Effector CD8-positive, alpha-beta T cell (primary cell): ENCODE measurements at regions not wholly inside any gene's neighbourhood (a gene's known extent, or its start where the extent isn't known, plus 50 kb on each side); places are given as distances from the start of the nearest gene placed in this dataset.
"Not testable (repeated sequence)": the region's sequence is repeated elsewhere in the genome, so short reads cannot be mapped to it uniquely, and the experiment has no call there.

Source experiments
- DNase-seq: peaks from one replicate; lab custom pipeline; 2025; lab: John Stamatoyannopoulos, UW

DNA sequence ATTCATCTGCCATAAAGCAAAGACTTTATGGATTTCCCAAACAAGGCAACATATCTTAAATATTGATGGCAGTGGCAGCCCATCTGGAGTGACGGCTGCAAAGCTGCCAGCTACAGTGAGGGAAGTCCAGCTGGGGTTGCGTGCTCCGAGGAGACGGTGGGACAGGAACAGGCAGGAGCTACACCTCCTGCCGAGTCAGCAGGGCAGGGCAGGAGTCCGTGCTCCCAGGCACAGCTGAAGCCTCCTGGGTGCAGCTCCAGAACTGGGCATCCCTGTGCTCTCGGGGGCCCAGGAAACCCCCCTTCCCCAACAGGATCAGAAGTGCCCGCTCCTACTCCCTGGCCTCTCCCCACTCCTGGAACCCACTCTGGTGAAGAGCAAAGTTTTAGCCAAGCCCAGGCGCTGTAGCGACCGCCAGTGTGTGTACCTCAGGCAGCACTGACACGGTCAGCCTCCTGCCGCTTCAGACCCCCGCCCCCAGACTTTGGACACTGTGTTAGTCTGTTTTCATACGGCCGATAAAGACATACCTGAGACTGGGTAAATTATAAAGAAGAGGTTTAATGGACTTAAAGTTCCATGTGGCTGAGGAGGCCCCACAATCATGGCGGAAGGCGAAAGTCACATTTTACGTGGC is 556.4 kb upstream of the CCDC54 start:
- no peak for DNase-seq

DNA sequence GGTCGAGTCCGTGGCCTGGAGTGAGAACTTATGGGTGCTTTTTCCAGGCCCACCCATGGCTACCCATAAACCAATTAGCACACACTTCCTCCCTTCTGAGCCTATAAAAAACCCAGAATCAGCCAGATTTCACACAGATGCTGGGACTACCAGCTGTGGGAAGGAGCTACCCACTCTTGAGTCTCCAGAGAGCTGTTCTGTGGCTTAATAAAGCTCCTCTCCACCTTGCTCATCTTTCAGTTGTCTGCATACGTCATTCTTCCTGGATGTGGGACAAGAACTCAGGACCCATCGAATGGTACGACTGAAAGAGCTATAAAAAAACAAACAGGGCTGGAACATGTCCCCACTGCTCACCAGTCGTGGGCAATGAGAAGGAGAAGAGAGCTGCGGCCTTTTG is 555.4 kb upstream of the CCDC54 start:
- no peak for DNase-seq

DNA sequence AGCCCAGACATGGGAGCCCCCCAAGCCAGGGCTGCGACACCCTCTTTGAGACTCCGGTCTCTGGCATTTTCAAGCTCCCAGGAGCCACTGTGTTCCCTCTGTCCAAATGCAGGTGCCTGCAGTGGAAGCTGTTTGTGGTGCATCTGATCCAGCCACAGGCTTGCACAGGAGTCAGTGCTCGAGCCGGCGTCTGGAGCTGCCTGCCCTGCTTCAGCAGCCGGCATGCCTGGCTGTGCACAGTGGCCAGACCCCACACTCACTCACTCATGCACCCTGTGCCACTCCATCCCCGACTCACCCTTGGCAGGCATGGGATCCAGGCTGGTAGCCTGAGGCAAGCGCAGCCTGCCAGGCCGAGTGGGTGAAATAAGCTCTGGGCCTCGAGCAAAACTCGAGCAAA is 555.0 kb upstream of the CCDC54 start:
- no peak for DNase-seq

DNA sequence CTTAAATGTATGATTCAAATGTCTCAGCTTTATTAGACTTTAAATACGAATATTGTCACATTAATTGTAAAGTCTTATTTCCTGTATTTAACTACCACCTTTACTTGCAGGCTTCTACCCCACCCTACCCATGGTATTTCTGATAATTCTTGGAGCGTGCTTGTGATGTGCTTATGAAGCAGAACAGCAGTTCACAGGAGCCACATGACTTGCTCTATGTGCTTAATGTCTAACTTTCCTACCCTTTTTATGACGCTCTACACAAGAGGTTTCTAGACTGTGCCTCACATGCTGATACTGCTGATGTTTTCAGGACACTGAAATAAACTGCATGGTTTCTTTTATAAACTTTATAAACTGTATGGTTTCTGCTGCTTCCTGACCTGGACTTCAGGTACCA is 553.5 kb upstream of the CCDC54 start:
- DNase-seq: no peak

DNA sequence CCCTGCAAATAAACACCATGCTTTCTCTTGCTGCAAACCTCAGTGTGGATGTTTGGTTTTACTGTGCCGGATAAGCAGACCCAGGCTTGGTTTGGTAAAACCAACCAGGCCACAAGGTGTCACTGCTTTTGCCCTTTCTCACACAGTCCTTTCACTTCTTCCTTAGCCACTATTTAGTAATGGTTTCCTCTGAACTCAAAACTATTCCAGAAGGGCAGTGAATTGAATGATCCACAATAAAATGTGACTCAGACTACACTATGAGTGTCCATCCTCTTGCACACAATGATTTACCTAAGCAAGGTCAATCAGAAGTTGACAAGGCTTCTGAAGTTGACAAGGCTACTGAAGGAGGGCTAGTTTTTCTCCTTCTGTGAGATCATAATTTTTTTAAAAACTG is 552.4 kb upstream of the CCDC54 start:
- no peak for DNase-seq

DNA sequence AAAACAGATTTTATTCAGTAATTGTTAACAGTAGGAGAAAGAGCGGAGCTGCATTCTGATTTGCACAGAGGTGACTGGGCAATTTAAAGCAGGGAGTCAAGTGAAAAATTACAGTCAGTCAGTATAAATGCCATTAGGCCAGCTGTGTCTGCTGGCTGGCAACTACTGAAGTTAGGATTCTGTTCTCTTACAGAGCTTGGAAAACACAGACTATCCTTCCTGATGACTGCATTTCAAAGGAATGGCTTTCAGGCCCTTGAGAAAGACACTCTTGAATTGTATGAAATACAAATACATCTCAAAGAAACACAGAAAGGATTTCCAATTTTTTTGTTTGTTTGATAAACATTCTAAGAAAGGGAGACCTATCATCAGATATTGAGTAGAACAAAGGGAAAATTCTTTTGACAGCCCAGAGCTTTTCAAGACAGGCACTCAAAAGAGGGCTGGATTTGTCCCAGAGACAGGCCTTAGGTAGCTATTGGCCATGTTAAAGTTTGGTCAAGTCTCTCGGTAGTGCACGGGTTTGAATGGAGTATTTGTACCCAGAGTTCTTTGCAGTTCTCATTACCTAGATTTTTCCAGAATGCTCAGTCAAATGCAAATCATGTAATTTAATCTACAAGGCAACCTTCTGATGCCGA is 551.2 kb upstream of the CCDC54 start:
- no peak for DNase-seq

DNA sequence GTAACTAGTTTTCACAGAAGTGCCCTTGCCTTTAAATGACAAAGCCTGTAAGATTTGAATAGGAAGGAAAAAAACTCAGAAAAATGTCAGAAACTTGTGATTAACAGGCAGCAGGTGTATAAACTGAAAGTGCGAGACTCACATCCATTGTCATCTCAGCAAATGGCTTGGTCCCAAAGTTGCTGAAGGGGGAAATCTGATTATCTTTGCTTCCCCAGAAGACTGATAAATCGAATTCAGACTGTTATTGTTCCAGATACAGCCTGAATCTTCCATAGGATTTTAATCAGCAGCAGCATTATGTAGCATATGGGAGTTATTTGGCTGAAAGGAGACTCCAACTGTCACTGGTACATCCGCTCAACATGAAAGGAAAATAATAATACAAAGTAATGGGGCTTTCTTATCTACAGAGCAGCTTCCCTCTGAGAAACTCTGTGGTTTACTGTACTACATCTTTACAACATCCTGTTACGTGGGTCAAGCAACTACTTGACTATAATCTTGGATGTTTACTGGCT is 550.4 kb upstream of the CCDC54 start:
- DNase-seq: no peak

DNA sequence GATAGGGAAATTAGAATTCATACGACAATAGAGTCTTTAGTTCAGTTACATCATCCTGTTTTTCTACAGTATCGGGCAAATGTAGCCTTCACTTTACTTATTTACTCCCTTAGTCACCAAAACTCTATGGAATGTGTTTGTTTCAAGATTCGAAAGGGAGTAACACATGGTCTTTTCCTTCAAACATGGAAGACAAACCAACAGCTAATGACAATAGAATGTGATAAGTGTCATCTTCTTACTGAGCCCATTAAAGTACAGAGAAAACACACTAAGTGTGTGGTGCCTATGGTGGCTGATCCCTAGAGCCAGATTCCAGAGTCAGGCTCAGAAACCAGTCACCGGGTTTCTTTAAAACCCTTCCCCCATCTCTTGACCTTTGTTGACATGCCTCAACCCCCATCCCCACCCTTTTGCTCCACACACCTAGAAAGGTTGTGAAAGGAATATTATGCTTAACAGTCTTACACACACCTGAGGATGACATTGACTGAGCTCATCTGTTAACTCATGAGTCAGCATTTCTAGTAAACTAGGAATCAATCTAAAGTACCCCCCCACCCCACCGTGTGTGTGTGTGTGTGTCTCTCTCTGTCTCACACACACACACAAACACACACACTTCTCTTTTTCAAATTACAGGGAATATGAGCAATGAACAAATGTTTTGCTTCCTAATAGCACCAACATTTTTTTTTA is 549.6 kb upstream of the CCDC54 start:
- no peak for DNase-seq

DNA sequence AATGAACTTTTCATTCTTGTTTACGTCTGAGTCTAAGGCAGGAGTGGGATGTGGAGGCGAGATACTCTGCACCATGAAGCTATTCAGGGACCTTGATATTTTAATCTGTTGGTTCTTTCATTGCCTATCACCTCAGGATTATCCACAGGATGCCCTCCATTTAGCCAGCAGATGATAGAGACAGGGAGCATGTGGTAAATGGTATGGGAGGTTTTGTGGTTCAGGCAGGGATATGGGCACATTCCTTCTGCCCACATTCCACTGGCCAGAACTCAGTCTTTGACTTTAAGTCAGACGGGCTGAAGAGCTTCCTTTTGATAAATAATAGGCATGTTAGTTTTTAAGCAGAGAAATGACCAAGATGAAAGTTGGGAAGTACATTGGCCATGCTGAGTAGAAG is 548.0 kb upstream of the CCDC54 start:
- no peak for DNase-seq

DNA sequence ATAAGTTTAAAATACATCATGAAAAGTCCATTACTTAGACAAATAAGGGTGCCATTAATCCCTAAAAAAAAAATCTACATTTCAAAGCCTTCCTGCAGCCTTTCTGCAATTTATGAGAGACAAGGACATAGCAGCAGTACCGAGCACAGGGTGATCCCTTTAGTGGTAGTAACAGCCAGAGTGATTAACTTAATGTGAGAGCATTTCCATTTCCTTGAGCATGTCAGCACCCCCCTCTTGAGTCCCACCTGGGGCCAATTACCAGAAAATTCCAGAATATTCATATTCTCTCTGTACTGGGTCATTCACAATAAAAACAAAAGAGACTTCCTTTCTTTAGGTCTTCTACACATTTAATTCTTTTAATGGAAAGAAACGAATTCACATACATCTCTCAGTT is 546.9 kb upstream of the CCDC54 start:
- no peak for DNase-seq

DNA sequence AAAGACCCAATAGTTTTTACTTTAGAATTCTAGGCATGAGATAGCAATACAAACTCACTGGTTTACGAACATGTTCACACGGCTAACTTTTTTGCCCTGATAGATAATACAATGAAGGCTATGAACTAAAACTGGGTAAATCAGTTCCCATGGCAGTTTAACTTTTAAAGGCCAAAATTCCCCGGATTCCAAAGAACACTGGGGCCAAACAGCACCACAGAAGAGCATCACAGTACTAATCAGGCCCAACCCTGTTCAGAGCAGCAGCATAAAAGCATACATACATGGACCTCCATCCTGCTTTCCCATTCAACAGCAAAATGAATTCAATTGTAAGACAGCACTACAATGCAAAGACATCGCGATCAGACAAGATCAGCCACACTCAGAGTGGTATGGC is 540.3 kb upstream of the CCDC54 start:
- no peak for DNase-seq

DNA sequence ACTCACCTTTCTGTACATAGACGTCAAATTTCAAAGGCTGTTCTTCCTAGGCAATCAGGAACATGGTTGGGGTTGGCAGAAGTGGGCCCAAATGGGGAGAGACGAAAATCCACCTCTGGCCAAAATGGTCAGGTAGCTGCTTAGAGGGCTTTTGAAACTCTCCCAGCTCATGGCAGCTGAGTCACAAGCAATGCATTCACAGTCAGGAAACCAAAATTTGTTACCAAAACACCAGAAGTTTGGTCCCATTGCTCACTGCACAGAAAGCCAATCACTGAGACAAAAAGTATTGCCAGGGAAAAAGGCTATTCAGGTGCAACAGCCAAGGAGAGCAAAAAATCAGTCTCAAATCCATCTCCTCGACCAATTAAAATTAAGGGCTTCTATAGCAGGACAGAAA is 539.6 kb upstream of the CCDC54 start:
- DNase-seq: no peak

DNA sequence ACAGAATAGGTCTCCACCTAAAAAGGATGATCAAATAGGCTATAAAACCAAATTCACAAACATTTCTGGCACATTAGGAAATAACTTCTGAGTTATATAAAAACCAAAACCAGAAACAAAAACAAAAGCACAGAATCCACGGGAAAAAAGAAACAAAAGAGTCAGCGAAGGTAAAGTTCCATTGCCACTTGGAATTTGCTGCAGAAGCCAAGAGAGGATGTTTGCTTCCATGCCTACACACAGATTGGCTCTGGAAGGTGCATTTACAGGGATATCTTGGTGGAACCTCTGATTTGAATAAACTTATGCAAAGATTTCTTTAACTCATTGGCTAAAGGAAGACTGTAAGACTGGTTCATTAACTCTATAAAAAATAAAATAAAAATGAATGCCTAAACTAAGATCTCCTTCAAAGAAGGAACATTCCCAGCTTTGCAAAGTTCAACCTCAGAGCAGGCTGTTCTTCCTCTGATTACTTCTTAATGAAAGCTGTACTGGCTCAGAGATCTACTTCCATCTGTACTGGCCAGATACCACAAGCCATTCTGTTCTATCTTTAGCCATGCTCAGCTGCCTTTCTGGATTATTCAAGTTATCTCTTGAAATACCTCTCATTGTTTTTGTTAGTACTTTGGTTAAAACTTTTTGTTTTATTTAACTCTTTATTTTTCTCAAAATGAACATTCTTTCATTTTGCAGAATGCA is 537.5 kb upstream of the CCDC54 start:
- no peak for DNase-seq

DNA sequence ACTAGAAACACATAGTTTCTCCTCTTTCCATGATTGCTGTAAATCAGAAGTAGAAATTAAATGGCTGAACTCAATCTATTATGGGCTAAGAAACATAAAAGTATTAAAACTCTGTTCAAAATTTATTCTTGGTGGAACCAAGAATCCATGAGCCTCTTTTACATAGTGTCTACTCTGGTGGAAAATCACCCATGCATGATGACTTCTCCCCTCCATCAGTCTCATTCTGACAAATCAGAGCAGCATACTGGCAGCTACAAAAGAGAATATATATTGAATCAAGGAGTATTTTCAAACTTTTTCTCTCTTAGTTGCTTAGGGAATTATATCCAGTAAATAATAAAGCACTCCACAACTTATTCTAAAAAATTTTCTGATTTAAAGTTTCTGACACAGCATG is 536.9 kb upstream of the CCDC54 start:
- no peak for DNase-seq

DNA sequence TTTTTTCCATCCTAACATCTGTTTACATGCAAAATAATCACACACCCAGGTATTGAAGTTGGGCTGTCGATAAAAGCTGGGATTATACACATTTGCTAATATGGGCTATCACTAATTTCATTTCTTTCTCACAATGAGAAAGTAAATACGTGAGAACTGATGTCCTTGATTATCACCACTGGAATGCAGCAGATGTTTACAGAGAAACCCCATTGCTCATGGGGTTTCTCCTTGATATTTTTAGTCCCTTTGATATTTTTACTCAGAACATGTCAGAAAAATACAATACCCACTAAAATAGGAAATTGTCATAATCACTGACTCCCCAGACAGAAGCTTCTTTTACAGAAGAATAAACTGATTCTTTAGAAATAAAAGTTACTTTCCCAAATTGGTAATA is 535.1 kb upstream of the CCDC54 start:
- no peak for DNase-seq

DNA sequence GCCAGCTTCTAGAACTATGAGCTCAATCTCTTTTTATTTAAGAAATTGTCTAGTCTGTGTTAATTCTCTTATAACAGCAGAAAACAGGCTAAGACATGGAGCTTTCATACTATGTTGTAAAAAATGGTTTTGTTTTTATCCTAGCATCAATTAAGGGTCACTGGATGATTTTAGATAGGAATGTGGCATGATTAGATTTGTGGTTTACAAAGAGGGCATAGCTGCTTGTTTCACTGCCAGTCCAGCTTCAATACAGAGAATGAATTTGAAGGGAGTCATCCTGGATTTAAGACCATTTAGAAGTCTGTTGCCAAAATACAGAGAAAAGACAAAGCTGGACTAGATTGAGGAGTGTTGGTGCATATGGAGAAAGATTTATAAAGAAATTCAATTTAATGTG is 532.6 kb upstream of the CCDC54 start:
- DNase-seq: no peak

DNA sequence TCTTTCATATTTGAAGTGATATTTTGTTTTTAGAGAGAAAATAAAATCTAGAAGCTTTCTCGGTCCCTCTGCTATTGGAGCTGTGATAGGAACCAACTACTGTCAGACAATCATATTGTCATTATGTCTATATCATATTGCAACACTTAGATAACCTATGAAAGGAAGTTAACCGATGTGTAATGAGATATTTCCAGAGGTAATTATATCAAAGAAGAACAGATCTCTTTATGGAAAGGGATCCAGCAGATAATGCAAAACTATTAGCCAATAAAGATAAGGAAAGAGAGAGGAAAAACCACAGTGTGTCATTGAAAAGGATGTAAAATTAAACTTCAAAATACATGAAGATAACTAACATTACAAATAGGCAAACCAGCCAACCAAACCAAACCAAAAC is 529.1 kb upstream of the CCDC54 start:
- DNase-seq: no peak

DNA sequence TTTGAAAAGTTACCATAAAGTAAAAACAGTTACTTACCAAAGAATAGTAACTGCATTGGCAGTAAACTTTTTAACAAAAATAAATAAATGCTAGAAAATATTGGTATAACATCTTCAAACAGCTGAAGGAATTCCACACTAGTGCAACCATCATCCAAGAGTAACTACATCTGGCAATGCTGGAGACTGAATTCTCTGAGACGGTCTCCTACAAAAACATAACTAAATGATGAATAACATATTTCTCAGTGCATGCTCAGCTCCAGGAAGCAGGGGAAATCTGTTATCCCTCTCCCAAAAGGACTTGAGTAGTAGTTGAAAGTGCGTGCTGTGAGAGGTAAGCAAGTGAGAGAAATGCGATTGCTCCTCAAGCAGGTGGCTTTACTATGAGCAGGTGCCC is 526.8 kb upstream of the CCDC54 start:
- DNase-seq: no peak

DNA sequence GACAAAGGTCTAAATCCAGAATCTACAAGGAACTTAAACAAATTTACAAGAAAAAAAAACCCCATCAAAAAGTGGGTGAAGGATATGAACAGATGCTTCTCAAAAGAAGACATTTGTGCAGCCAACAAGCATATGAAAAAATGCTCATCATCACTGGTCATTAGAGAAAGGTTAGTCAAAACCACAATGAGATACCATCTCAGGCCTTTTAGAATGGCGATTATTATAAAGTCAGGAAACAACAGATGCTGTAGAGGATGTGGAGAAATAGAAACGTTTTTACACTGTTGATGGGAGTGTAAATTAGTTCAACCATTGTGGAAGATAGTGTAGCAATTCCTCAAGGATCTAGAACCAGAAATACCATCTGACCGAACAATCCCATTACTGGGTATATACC is 518.9 kb upstream of the CCDC54 start:
- not testable (repeated sequence) for DNase-seq

DNA sequence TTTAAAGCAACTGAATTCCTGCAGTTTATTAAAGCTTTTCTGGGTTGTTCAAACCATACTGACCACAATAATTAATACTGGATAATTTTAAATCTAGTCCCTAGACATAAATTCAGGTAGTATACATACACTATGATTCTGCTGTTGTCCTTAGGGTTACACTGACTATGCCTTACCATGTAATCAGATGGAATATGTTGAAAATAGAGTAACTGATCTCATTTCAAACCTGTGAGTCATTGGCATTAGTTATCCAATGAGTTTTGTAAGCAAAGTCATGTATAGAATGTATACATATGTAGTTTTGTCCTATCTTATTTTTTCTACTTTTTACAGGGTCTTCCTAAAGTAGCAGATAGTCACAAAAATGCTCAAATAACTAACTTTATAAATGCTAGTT is 517.1 kb upstream of the CCDC54 start:
- DNase-seq: no peak

DNA sequence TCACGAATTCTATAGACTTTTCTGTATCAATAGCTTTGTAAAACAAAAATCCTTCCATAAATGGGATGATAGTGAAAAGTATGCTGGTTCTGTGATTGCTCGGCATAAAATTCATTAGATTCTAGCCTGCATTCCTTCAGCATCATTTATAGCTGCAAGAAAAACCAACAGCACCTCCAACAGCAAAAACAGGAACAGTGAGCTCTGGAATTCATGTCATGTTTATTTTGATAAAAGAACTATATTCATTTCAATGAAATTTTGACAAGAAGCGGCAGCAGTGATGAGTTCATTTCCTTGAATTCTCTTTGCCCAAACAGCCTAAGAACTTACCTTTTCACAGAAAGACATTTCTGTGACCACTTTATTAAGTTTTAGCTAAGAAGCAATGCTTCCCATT is 515.2 kb upstream of the CCDC54 start:
- no peak for DNase-seq

DNA sequence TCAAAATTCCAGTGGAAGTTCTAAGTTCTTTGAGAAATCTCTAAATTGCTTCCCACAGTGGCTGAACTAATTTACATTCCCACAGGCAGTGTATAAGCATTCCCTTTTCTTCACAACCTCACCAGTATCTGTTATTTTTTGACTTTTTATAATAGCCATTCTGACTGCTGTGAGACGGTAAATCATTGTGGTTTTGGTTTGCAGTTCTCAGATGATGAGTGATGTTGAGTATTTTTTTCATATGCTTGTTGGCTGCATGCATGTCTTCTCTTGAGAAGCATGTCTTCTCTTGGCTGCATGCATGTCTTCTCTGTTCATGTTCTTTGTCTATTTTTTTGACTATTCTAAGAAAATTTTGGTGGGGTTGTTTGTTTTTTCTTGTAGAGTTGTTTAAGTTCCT is 499.6 kb upstream of the CCDC54 start:
- DNase-seq: no peak

DNA sequence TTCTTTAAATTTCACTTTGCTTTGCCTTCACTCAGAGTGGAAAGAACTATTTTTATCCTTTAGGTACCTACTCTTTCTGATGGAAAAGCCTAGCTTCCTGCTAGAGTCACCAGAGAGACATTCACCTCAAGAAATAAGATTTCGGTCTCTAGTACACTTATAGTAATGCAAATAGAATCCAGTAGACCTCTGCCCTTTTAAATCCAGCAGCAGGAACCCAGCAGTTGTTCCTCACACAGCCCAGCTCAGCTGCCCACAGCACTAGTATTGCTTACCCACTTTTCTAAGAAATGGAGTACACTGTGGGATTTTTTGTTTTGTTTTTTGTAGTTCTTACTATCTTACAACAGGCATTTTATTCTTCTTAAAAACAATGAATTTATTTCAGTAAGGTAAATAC is 497.0 kb upstream of the CCDC54 start:
- no peak for DNase-seq
